HG03520 (cell line): ENCODE measurements at regions not wholly inside any gene's neighbourhood (a gene's known extent, or its start where the extent isn't known, plus 50 kb on each side); places are given as distances from the start of the nearest gene placed in this dataset.

Source experiments
- ATAC-seq: cut with Tn5 transposase; IDR thresholded peaks from one replicate; pipeline ENCODE4 v1.9.1; 2021; ENCODE audit warnings: mild to moderate bottlenecking, moderate library complexity; ENCODE audit not compliant: unreplicated experiment

GRCh38 chr2:128368437-128369107, 49.9 kb upstream of the HS6ST1 start:
- ATAC-seq: no peak

GRCh38 chr2:128369108-128369555, 50.5 kb upstream of the HS6ST1 start:
- ATAC-seq: no peak

GRCh38 chr2:128369602-128370467, 51.2 kb upstream of the HS6ST1 start:
- ATAC-seq: no peak

- no peak for ATAC-seq
Measured at GRCh38 chr2:128370468-128371247, 52.0 kb upstream of the HS6ST1 start.

GRCh38 chr2:128371248-128371630, 52.6 kb upstream of the HS6ST1 start:
- ATAC-seq: no peak

- ATAC-seq: no peak
Measured at GRCh38 chr2:128371648-128372345, 53.1 kb upstream of the HS6ST1 start.

GRCh38 chr2:128372621-128373341, 54.1 kb upstream of the HS6ST1 start:
- ATAC-seq: no peak

GRCh38 chr2:128373451-128374000, 54.9 kb upstream of the HS6ST1 start:
- ATAC-seq: no peak

- no peak for ATAC-seq
Measured at GRCh38 chr2:128374001-128374710, 55.5 kb upstream of the HS6ST1 start.

GRCh38 chr2:128374711-128375413, 56.2 kb upstream of the HS6ST1 start:
- no peak for ATAC-seq

GRCh38 chr2:128375454-128375853, 56.8 kb upstream of the HS6ST1 start:
- ATAC-seq: no peak

- no peak for ATAC-seq
Measured at GRCh38 chr2:128376241-128377041, 57.8 kb upstream of the HS6ST1 start.

GRCh38 chr2:128377071-128377910, 58.6 kb upstream of the HS6ST1 start:
- ATAC-seq: no peak

GRCh38 chr2:128378231-128379020, 59.8 kb upstream of the HS6ST1 start:
- ATAC-seq: no peak

GRCh38 chr2:128379021-128380015, 60.6 kb upstream of the HS6ST1 start:
- ATAC-seq: no peak
